Ascending aorta (tissue), 2 donors: ENCODE measurements at regions not wholly inside any gene's neighbourhood (a gene's known extent, or its start where the extent isn't known, plus 50 kb on each side); places are given as distances from the start of the nearest gene placed in this dataset.

Experiments
- DNase-seq, 2 donors: peaks; one replicate each; pipeline ENCODE4 v3.0.0-alpha.2; 2019; ENCODE audit warnings: low spot score in 2 of 2
- H3K27ac ChIP-seq, 2 donors: fragments of 200-600 bp; sonication (generic); one replicate each; pipeline ENCODE4 v1.5.1; 2016 to 2017; ENCODE audit warnings: mild to moderate bottlenecking in 1 of 2
- H3K27me3 ChIP-seq: fragments of 200-600 bp; sonication (generic); one replicate; pipeline ENCODE4 v1.5.1; 2017
- H3K36me3 ChIP-seq, 2 donors: fragments of 200-600 bp; sonication (generic); one replicate each; pipeline ENCODE4 v1.5.1; 2016
- H3K4me1 ChIP-seq, 2 donors: fragments of 200-600 bp; sonication (generic); one replicate each; pipeline ENCODE4 v1.5.1; 2016 to 2017; ENCODE audit warnings: mild to moderate bottlenecking in 1 of 2
- H3K4me3 ChIP-seq, 2 donors: fragments of 200-600 bp; sonication (generic); one replicate each; pipeline ENCODE4 v1.5.1; 2016 to 2017; ENCODE audit warnings: mild to moderate bottlenecking in 1 of 2
- H3K9me3 ChIP-seq, 2 donors: fragments of 200-600 bp; sonication (generic); one replicate each; pipeline ENCODE4 v1.5.1; 2016
- intact Hi-C: fragments of 100-400 bp; cut with DNase I; formaldehyde crosslinking; loops from one replicate; pipeline ENCODE4 v1.15.1; 2023
- TF ChIP-seq, protein P1 (sequence below), 3 experiments: fragments of 200-600 bp in 2 of 3; fragments of 450-650 bp in 1 of 3; sonication (generic) in 2 of 3; IDR thresholded peaks; one replicate each; pipeline ENCODE4 v1.5.1; 2016 to 2019; ENCODE audit warnings: antibody characterized with exemption in 3 of 3, mild to moderate bottlenecking in 1 of 3, moderate library complexity in 1 of 3

DNA sequence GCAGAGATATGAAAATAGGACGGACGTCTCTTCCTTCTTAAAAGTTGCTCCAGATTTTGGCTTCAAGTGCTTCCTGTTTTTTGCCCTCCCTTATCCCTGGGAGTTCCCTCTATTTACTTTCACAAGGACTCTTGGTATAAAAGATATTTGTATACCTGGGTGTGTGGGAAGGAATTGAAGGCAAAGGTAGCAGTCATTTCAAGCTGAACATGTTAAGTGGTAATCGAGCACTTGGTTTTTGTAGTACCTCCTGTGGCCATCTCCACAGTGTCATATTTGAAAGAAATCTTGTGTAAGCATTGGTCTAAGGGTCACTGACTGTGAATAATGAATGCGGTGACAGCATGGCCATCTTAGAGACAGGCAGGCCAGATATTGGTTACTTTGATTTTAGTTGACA is 593.6 kb downstream of the MTRR start:
- DNase-seq: no peak
- intact Hi-C loops: no loop called here
- Histone ChIP-seq H3K9me3 (no peaks in the 10 kb centered on the region), H3K27ac (no peak overlapping the region), H3K27me3 (no peaks in the 10 kb centered on the region), H3K36me3 (no peaks in the 10 kb centered on the region), H3K4me1 (no peaks in the 10 kb centered on the region), H3K4me3 (no peak overlapping the region)
- TF ChIP-seq, protein P1, sequence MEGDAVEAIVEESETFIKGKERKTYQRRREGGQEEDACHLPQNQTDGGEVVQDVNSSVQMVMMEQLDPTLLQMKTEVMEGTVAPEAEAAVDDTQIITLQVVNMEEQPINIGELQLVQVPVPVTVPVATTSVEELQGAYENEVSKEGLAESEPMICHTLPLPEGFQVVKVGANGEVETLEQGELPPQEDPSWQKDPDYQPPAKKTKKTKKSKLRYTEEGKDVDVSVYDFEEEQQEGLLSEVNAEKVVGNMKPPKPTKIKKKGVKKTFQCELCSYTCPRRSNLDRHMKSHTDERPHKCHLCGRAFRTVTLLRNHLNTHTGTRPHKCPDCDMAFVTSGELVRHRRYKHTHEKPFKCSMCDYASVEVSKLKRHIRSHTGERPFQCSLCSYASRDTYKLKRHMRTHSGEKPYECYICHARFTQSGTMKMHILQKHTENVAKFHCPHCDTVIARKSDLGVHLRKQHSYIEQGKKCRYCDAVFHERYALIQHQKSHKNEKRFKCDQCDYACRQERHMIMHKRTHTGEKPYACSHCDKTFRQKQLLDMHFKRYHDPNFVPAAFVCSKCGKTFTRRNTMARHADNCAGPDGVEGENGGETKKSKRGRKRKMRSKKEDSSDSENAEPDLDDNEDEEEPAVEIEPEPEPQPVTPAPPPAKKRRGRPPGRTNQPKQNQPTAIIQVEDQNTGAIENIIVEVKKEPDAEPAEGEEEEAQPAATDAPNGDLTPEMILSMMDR (IDR thresholded peaks at IDR 0.05): no peak

DNA sequence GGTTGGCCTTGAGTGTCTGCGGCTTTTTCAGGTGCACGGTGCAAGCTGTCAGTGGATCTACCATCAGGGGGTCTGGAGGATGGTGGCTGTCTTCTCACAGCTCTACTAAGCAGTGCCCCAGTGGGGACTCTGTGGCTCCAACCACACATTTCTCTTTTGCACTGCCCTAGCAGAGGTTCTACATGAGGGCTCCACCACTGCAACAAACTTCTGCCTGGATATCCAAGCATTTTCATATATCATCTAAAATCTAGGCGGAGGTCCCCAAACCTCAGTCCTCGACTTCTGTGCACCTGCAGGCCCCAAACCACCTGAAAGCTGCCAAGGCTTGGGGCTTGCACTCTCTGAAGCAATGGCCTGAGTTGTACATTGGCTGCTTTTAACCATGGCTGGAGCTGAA is 601.5 kb downstream of the MTRR start:
- intact Hi-C loops: no loop called here
- Histone ChIP-seq H3K4me3 (no peak overlapping the region), H3K27ac (no peak overlapping the region), H3K9me3 (no peaks in the 10 kb centered on the region), H3K36me3 (no peaks in the 10 kb centered on the region), H3K27me3 (no peaks in the 10 kb centered on the region), H3K4me1 (no peaks in the 10 kb centered on the region)
- TF ChIP-seq, protein P1 (IDR thresholded peaks at IDR 0.05): no peak
- DNase-seq: no peak

DNA sequence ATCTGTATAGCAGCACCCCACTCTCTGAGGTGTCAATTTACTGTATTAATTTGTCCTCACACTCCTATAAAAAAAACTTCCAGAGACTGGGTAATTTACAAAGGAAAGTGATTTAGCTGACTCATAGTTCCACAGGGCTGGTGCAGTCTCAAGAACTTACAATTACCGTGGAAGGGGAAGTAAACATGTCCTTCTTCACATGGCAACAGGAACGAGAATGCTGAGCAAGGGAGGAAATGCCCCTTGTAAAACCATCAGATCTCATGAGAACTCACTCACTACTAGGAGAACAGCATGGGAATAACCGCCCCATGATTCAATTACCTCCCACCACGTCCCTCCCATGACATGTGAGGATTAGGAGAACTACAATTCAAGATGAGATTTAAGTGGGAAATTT is 602.6 kb downstream of the MTRR start:
- H3K4me1 ChIP-seq: no peaks in the 10 kb centered on the region
- intact Hi-C loops: no loop called here
- DNase-seq: no peak
- H3K36me3 ChIP-seq: no peaks in the 10 kb centered on the region
- no peak overlapping the region for H3K4me3 ChIP-seq
- no peak overlapping the region for H3K27ac ChIP-seq
- TF ChIP-seq, protein P1 (IDR thresholded peaks at IDR 0.05): no peak
- H3K9me3 ChIP-seq: no peaks in the 10 kb centered on the region
- H3K27me3 ChIP-seq: no peaks in the 10 kb centered on the region

DNA sequence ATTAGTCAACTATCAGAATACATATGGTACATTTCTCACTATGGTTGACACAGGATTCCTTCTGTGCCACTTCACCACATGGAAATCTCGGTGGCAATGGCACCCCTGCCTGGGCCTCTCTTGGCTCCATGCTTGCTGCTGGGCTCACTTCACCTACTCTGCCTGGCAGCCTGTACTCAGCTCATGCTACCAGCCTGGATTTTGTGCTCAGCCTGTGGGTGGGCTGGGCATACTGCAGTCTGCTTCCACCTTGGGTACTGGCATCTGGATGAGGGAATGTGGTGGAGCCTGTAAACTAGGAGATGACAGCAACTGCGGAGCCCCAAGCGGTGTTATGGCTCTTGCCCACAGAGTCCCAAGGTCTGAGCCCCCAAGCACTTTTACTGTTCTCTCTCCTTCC is 604.1 kb downstream of the MTRR start:
- DNase-seq: no peak
- TF ChIP-seq, protein P1 (IDR thresholded peaks at IDR 0.05): no peak
- Histone ChIP-seq H3K4me1 (no peaks in the 10 kb centered on the region), H3K27me3 (no peaks in the 10 kb centered on the region), H3K9me3 (no peaks in the 10 kb centered on the region), H3K27ac (no peak overlapping the region), H3K4me3 (no peak overlapping the region), H3K36me3 (no peaks in the 10 kb centered on the region)
- intact Hi-C loops: no loop called here

DNA sequence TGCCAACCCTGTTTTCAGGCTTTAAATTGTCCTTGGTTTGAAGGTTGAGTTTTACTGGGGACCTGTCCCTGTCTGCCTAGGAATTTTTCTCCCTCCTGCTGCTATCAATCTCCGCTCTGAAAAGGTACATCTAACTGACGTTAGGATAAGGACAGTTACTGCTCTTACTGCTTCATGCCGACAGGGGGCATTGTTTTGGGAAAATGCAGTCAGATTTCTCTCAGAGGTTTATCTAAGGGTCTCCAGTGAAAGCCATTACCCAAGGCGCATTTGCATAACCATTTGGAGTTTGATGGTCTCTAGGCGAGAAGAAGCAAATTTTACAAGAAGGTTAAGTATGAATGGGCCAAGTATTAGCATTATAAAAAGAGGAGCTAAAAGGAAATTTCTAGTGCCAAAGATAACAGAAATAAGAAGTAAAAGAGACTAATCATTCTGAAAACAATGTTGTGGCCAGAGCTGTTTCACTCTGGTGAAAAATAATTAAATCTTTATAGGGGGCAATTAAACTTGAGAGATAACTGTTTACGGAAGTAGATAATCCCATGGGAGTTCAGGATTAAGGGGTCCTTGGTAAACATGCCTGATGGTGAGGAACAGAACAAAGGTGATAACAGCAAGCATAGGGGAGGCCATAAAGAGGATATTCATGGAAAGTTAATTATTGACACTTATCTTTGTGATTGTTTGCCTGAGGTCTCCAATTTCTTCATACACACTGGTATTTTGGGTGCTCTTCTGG is 605.0 kb downstream of the MTRR start:
- no peak for DNase-seq
- Histone ChIP-seq H3K4me3 (no peak overlapping the region), H3K36me3 (no peaks in the 10 kb centered on the region), H3K27me3 (no peaks in the 10 kb centered on the region), H3K27ac (no peak overlapping the region), H3K9me3 (no peaks in the 10 kb centered on the region), H3K4me1 (no peaks in the 10 kb centered on the region)
- intact Hi-C loops: no loop called here
- TF ChIP-seq, protein P1 (IDR thresholded peaks at IDR 0.05): no peak

DNA sequence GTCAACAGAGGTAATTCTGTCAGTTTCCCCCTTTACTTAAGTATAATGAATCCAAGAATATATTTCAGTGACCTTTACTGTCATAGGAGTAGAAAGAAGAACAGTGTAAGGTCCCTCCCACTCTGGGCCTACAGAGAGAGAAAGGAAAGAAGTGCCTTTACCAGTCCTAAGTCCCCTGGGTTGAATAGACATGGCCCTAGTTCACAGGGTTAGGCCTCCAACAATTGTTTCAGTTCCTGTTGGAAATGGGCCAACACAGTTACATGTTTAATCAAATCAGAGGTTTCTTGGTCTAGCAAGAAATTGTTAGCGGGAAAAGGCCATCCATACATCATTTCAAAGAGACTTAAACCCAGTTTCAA is 605.6 kb downstream of the MTRR start:
- Histone ChIP-seq H3K36me3 (no peaks in the 10 kb centered on the region), H3K4me1 (no peaks in the 10 kb centered on the region), H3K27ac (no peak overlapping the region), H3K9me3 (no peaks in the 10 kb centered on the region), H3K4me3 (no peak overlapping the region), H3K27me3 (no peaks in the 10 kb centered on the region)
- TF ChIP-seq, protein P1 (IDR thresholded peaks at IDR 0.05): no peak
- DNase-seq: no peak
- intact Hi-C loops: no loop called here
